ENCODE measurements at regions not wholly inside any gene's neighbourhood (a gene's known extent, or its start where the extent isn't known, plus 50 kb on each side); places are given as distances from the start of the nearest gene placed in this dataset.

DNA sequence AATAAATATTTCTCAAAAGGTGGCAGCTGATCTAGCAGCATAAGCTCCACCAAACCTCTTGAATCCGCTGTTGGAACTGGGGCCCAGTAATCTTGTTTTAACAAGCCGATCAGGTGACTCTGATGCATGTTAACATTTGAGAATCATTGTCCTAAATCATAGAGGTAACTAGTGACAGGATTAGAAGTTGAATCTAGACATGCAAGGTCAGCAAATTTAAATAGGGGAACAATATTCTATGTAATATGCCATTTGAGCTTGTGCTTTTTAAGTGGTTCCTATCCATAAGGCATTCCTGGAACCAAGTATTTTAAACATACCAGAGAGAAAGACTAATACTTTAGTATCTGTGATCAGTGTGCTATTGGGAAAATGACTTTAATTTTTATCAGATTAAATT, 412.8 kb downstream of the PYDC2 start:
- Histone ChIP-seq H3K4me2 (ENCODE audit: low read length, poor library complexity, severe bottlenecking) (no peak overlapping the region), H4K8ac (ENCODE audit: low read length) (no peak overlapping the region), H2BK15ac (ENCODE audit: low read depth, poor library complexity, severe bottlenecking) (no peak overlapping the region), H3K14ac (ENCODE audit: low read length in 2 of 2) (no peak overlapping the region), H3K9ac (ENCODE audit: low read length) (no peak overlapping the region), H3K4me1 (ENCODE audit: control insufficient read depth, insufficient read depth, low read depth, low read length) (no peaks in the 10 kb centered on the region), H2BK12ac (ENCODE audit: low read length in 2 of 2) (no peak overlapping the region), H3K4me3 (ENCODE audit: insufficient read depth in 1 of 2, low read depth in 1 of 2, low read length in 2 of 2) (no peak overlapping the region), H2AK5ac (ENCODE audit: low read length, severe bottlenecking) (no peak overlapping the region), H2BK5ac (ENCODE audit: low read depth, low read length, poor library complexity, severe bottlenecking) (no peak overlapping the region), H2BK120ac (ENCODE audit: low read depth, low read length) (no peak overlapping the region), H3K36me3 (ENCODE audit: control insufficient read depth in 1 of 2, insufficient read depth in 2 of 2, low read depth in 1 of 2, low read length in 2 of 2) (no peaks in the 10 kb centered on the region), H3K4ac (ENCODE audit: low read depth in 1 of 2, low read length in 2 of 2) (no peak overlapping the region), H3K27me3 (ENCODE audit: control insufficient read depth in 1 of 2, insufficient read depth in 1 of 2, low read length in 2 of 2) (no peaks in the 10 kb centered on the region), H3K18ac (ENCODE audit: low read depth in 1 of 2, low read length in 2 of 2) (no peak overlapping the region), H3K23ac (ENCODE audit: low read length in 2 of 2) (no peak overlapping the region), H3K9me3 (ENCODE audit: control insufficient read depth, low read length) (no peaks in the 10 kb centered on the region), H3K79me1 (replicated peaks; ENCODE audit: low read length, poor library complexity, severe bottlenecking) (no peaks in the 10 kb centered on the region), H2AFZ (ENCODE audit: low read depth, low read length) (no peak overlapping the region), H3K27ac (ENCODE audit: low read length, poor library complexity, severe bottlenecking) (no peak overlapping the region), H4K91ac (ENCODE audit: low read length) (no peak overlapping the region)
- DNase-seq = no peak
- whole genome bisulfite sequencing = 91% methylated on average over 2 of the region's 2 CpGs

DNA sequence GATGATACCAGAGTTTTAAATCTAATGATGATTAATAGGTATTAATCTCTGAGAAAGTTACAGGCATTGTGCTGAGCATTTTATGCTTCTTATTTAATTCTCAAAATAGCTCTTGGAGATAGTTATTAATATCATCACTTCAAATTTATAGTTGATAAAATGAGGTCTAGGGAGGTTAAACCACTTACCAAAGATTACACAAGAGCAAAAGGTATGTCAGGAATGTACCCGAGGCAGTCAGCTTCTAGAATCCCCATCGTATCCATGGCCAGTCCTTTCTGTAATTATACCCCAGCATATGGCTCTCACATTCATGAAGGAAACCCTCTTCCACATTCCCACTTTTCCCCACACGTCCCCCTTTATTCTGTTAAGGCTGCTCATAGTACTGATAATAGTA, 421.3 kb downstream of the PYDC2 start:
- no peaks in the 10 kb centered on the region for H3K27me3 ChIP-seq (ENCODE audit: control insufficient read depth in 1 of 2, insufficient read depth in 1 of 2, low read length in 2 of 2)
- H3K9ac ChIP-seq (ENCODE audit: low read length) = no peak overlapping the region
- DNase-seq = no peak
- H3K23ac ChIP-seq (ENCODE audit: low read length in 2 of 2) = no peak overlapping the region
- no peak overlapping the region for H3K14ac ChIP-seq (ENCODE audit: low read length in 2 of 2)
- no peak overlapping the region for H2BK12ac ChIP-seq (ENCODE audit: low read length in 2 of 2)
- H2AK5ac ChIP-seq (ENCODE audit: low read length, severe bottlenecking) = no peak overlapping the region
- no peaks in the 10 kb centered on the region for H3K9me3 ChIP-seq (ENCODE audit: control insufficient read depth, low read length)
- WGBS = 20% methylated on average over 2 of the region's 3 CpGs
- H2AFZ ChIP-seq (ENCODE audit: low read depth, low read length) = no peak overlapping the region
- H3K18ac ChIP-seq (ENCODE audit: low read depth in 1 of 2, low read length in 2 of 2) = no peak overlapping the region
- H2BK120ac ChIP-seq (ENCODE audit: low read depth, low read length) = no peak overlapping the region
- H3K4ac ChIP-seq (ENCODE audit: low read depth in 1 of 2, low read length in 2 of 2) = no peak overlapping the region
- no peaks in the 10 kb centered on the region for H3K36me3 ChIP-seq (ENCODE audit: control insufficient read depth in 1 of 2, insufficient read depth in 2 of 2, low read depth in 1 of 2, low read length in 2 of 2)
- no peak overlapping the region for H2BK5ac ChIP-seq (ENCODE audit: low read depth, low read length, poor library complexity, severe bottlenecking)
- no peak overlapping the region for H2BK15ac ChIP-seq (ENCODE audit: low read depth, poor library complexity, severe bottlenecking)
- H3K4me3 ChIP-seq (ENCODE audit: insufficient read depth in 1 of 2, low read depth in 1 of 2, low read length in 2 of 2) = no peak overlapping the region
- peak overlapping the region; percentile 83 for H3K27ac ChIP-seq (ENCODE audit: low read length, poor library complexity, severe bottlenecking)
- no peaks in the 10 kb centered on the region for H3K79me1 ChIP-seq (replicated peaks; ENCODE audit: low read length, poor library complexity, severe bottlenecking)
- H3K4me2 ChIP-seq (ENCODE audit: low read length, poor library complexity, severe bottlenecking) = no peak overlapping the region
- H4K91ac ChIP-seq (ENCODE audit: low read length) = no peak overlapping the region
- no peaks in the 10 kb centered on the region for H3K4me1 ChIP-seq (ENCODE audit: control insufficient read depth, insufficient read depth, low read depth, low read length)
- no peak overlapping the region for H4K8ac ChIP-seq (ENCODE audit: low read length)

DNA sequence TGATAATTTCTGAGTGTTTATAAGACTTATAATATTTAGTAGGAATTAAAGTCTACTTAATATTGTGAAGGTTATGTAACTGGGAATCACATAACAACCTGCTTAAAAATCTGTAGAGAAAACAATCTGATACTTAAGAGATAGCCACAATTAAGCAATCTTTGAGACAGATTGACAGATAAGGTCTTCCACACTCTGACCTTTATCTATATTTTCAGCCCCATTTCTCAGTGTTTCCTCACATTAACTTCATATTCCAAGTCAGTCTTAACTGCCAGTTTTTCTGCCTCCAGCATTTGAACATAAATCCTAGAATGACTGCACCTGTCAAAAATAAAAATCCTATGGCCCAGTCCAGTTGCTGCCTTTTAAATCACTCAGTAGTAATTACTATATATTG, 423.2 kb downstream of the PYDC2 start:
- H3K4me1 ChIP-seq (ENCODE audit: control insufficient read depth, insufficient read depth, low read depth, low read length) = no peaks in the 10 kb centered on the region
- no peak overlapping the region for H3K18ac ChIP-seq (ENCODE audit: low read depth in 1 of 2, low read length in 2 of 2)
- no peak overlapping the region for H3K23ac ChIP-seq (ENCODE audit: low read length in 2 of 2)
- H3K79me1 ChIP-seq (replicated peaks; ENCODE audit: low read length, poor library complexity, severe bottlenecking) = no peaks in the 10 kb centered on the region
- H3K4me2 ChIP-seq (ENCODE audit: low read length, poor library complexity, severe bottlenecking) = no peak overlapping the region
- no peak overlapping the region for H3K4ac ChIP-seq (ENCODE audit: low read depth in 1 of 2, low read length in 2 of 2)
- H3K27me3 ChIP-seq (ENCODE audit: control insufficient read depth in 1 of 2, insufficient read depth in 1 of 2, low read length in 2 of 2) = no peaks in the 10 kb centered on the region
- no peak overlapping the region for H3K27ac ChIP-seq (ENCODE audit: low read length, poor library complexity, severe bottlenecking)
- no peak overlapping the region for H3K9ac ChIP-seq (ENCODE audit: low read length)
- H2BK120ac ChIP-seq (ENCODE audit: low read depth, low read length) = no peak overlapping the region
- no peak overlapping the region for H4K91ac ChIP-seq (ENCODE audit: low read length)
- H3K14ac ChIP-seq (ENCODE audit: low read length in 2 of 2) = no peak overlapping the region
- no peak overlapping the region for H2BK15ac ChIP-seq (ENCODE audit: low read depth, poor library complexity, severe bottlenecking)
- H3K4me3 ChIP-seq (ENCODE audit: insufficient read depth in 1 of 2, low read depth in 1 of 2, low read length in 2 of 2) = no peak overlapping the region
- H2BK12ac ChIP-seq (ENCODE audit: low read length in 2 of 2) = no peak overlapping the region
- no peak overlapping the region for H2AK5ac ChIP-seq (ENCODE audit: low read length, severe bottlenecking)
- no peak overlapping the region for H2AFZ ChIP-seq (ENCODE audit: low read depth, low read length)
- DNase-seq = no peak
- H2BK5ac ChIP-seq (ENCODE audit: low read depth, low read length, poor library complexity, severe bottlenecking) = no peak overlapping the region
- H3K9me3 ChIP-seq (ENCODE audit: control insufficient read depth, low read length) = no peaks in the 10 kb centered on the region
- H3K36me3 ChIP-seq (ENCODE audit: control insufficient read depth in 1 of 2, insufficient read depth in 2 of 2, low read depth in 1 of 2, low read length in 2 of 2) = no peaks in the 10 kb centered on the region
- H4K8ac ChIP-seq (ENCODE audit: low read length) = no peak overlapping the region

DNA sequence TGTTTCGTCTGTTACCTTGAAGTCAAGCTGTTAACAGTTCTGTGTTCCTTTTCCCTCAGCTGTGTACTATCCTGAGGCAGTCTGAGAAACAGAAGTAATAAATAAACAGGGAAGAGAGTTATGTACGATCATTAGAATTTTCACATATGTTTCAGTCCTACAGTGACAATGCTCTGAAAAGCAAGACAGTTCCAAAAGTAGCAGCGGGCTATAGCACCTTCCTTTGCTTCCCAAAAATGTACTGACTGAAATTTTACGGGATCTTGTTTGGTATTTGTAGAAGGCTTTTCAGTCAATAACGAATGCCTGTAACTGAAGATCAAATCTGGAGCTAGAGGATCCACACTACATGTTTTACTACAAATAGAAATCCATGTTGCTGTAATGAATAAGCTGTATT, 428.1 kb downstream of the PYDC2 start:
- H3K4me2 ChIP-seq (ENCODE audit: low read length, poor library complexity, severe bottlenecking) = no peak overlapping the region
- no peak overlapping the region for H2BK15ac ChIP-seq (ENCODE audit: low read depth, poor library complexity, severe bottlenecking)
- 60% methylated on average over 3 of the region's 5 CpGs for WGBS
- no peak overlapping the region for H3K9ac ChIP-seq (ENCODE audit: low read length)
- H3K14ac ChIP-seq (ENCODE audit: low read length in 2 of 2) = no peak overlapping the region
- no peaks in the 10 kb centered on the region for H3K36me3 ChIP-seq (ENCODE audit: control insufficient read depth in 1 of 2, insufficient read depth in 2 of 2, low read depth in 1 of 2, low read length in 2 of 2)
- no peaks in the 10 kb centered on the region for H3K9me3 ChIP-seq (ENCODE audit: control insufficient read depth, low read length)
- DNase-seq = no peak
- H3K4ac ChIP-seq (ENCODE audit: low read depth in 1 of 2, low read length in 2 of 2) = no peak overlapping the region
- H3K4me3 ChIP-seq (ENCODE audit: insufficient read depth in 1 of 2, low read depth in 1 of 2, low read length in 2 of 2) = no peak overlapping the region
- no peak overlapping the region for H4K91ac ChIP-seq (ENCODE audit: low read length)
- H2AFZ ChIP-seq (ENCODE audit: low read depth, low read length) = no peak overlapping the region
- no peak overlapping the region for H3K23ac ChIP-seq (ENCODE audit: low read length in 2 of 2)
- no peaks in the 10 kb centered on the region for H3K79me1 ChIP-seq (replicated peaks; ENCODE audit: low read length, poor library complexity, severe bottlenecking)
- H2BK120ac ChIP-seq (ENCODE audit: low read depth, low read length) = no peak overlapping the region
- no peak overlapping the region for H3K27ac ChIP-seq (ENCODE audit: low read length, poor library complexity, severe bottlenecking)
- no peak overlapping the region for H2BK5ac ChIP-seq (ENCODE audit: low read depth, low read length, poor library complexity, severe bottlenecking)
- H2AK5ac ChIP-seq (ENCODE audit: low read length, severe bottlenecking) = no peak overlapping the region
- no peak overlapping the region for H2BK12ac ChIP-seq (ENCODE audit: low read length in 2 of 2)
- H3K4me1 ChIP-seq (ENCODE audit: control insufficient read depth, insufficient read depth, low read depth, low read length) = no peaks in the 10 kb centered on the region
- H3K27me3 ChIP-seq (ENCODE audit: control insufficient read depth in 1 of 2, insufficient read depth in 1 of 2, low read length in 2 of 2) = no peaks in the 10 kb centered on the region
- no peak overlapping the region for H4K8ac ChIP-seq (ENCODE audit: low read length)
- H3K18ac ChIP-seq (ENCODE audit: low read depth in 1 of 2, low read length in 2 of 2) = no peak overlapping the region

Data from mesenchymal stem cell (in vitro differentiated cells and primary cell).